ENCODE measurements at regions not wholly inside any gene's neighbourhood (a gene's known extent, or its start where the extent isn't known, plus 50 kb on each side); places are given as distances from the start of the nearest gene placed in this dataset.
"Not testable (repeated sequence)": the region's sequence is repeated elsewhere in the genome, so short reads cannot be mapped to it uniquely, and the experiment has no call there.

- DNase-seq, result not testable (repeated sequence)
Observed at GRCh38 chr7:97234494-97234893, 117.0 kb downstream of the SDHAF3 start.

- DNase-seq, result no peak
Observed at GRCh38 chr7:97246317-97246716, 128.8 kb downstream of the SDHAF3 start.

GRCh38 chr7:97258187-97258586 lies 140.7 kb downstream of the SDHAF3 start:
- not testable (repeated sequence) for DNase-seq

GRCh38 chr7:97269741-97270140 lies 152.2 kb downstream of the SDHAF3 start:
- DNase-seq, result no peak

GRCh38 chr7:97270280-97270679 lies 152.8 kb downstream of the SDHAF3 start:
- DNase-seq, result no peak

GRCh38 chr7:97271619-97272018 lies 154.1 kb downstream of the SDHAF3 start:
- DNase-seq, result no peak

- no peak for DNase-seq
Observed at GRCh38 chr7:97272237-97272975, 154.9 kb downstream of the SDHAF3 start.

GRCh38 chr7:97275475-97275874 lies 158.0 kb downstream of the SDHAF3 start:
- no peak for DNase-seq

- no peak for DNase-seq
Observed at GRCh38 chr7:97280950-97281349, 163.5 kb downstream of the SDHAF3 start.

GRCh38 chr7:97285348-97285747 lies 167.8 kb downstream of the SDHAF3 start:
- no peak for DNase-seq

GRCh38 chr7:97293031-97293430 lies 175.5 kb downstream of the SDHAF3 start:
- no peak for DNase-seq

GRCh38 chr7:97298561-97298960 lies 181.1 kb downstream of the SDHAF3 start:
- DNase-seq, result no peak

- no peak for DNase-seq
Observed at GRCh38 chr7:97305589-97305988, 188.1 kb downstream of the SDHAF3 start.

GRCh38 chr7:97307521-97308108 lies 190.1 kb downstream of the SDHAF3 start:
- no peak for DNase-seq

- no peak for DNase-seq
Observed at GRCh38 chr7:97313900-97314299, 196.4 kb downstream of the SDHAF3 start.

- no peak for DNase-seq
Observed at GRCh38 chr7:97317575-97317974, 200.1 kb downstream of the SDHAF3 start.

- not testable (repeated sequence) for DNase-seq
Observed at GRCh38 chr7:97329871-97330270, 212.4 kb downstream of the SDHAF3 start.

GRCh38 chr7:97337849-97338248 lies 220.4 kb downstream of the SDHAF3 start:
- no peak for DNase-seq

GRCh38 chr7:97342512-97342911 lies 225.0 kb downstream of the SDHAF3 start:
- no peak for DNase-seq

- no peak for DNase-seq
Observed at GRCh38 chr7:97346349-97346748, 228.9 kb downstream of the SDHAF3 start.

GRCh38 chr7:97351488-97351887 lies 234.0 kb downstream of the SDHAF3 start:
- DNase-seq, result no peak

- no peak for DNase-seq
Observed at GRCh38 chr7:97357459-97357858, 240.0 kb downstream of the SDHAF3 start.

- DNase-seq, result no peak
Observed at GRCh38 chr7:97372882-97373281, 255.4 kb downstream of the SDHAF3 start.

GRCh38 chr7:97373736-97374135 lies 256.2 kb downstream of the SDHAF3 start:
- no peak for DNase-seq

GRCh38 chr7:97377713-97378112 lies 260.2 kb downstream of the SDHAF3 start:
- DNase-seq, result no peak
